HepG2 (cell line): ENCODE measurements at regions not wholly inside any gene's neighbourhood (a gene's known extent, or its start where the extent isn't known, plus 50 kb on each side); places are given as distances from the start of the nearest gene placed in this dataset.

Experiments
- ATAC-seq: fragments of 200-7000 bp; cut with Tn5 transposase; 3 replicates; pipeline ENCODE4 v1.9.1; 2020; ENCODE audit warnings: mild to moderate bottlenecking, moderate library complexity
- BruUV-seq: library from RNA; stranded (reverse); fragments of 400-500 nt; replicated peaks from 2 replicates; lab custom pipeline; 2021; lab: Mats Ljungman, UMichigan
- CTCF ChIA-PET: fragments of 300-600 bp; formaldehyde crosslinking; extraction: SDS; loops from one replicate; lab custom pipeline; 2021; ENCODE audit warnings: low total read pairs, inconsistent platforms, low intra/inter-chr PET ratio; lab: Yijun Ruan, JAX
- POLR2A ChIA-PET: fragments of 350-600 bp; sonication (Branson Sonifier 250); formaldehyde crosslinking; loops from one replicate; lab custom pipeline; 2020; ENCODE audit warnings: antibody characterized with exemption, inconsistent platforms; lab: Yijun Ruan, JAX
- DNase-seq: peaks from one replicate; pipeline ENCODE4 v3.0.0-alpha.2; 2015; ENCODE audit warnings: low spot score
- FAIRE-seq: peaks from 3 replicates; lab custom pipeline; 2011; peaks lifted over from hg19 to GRCh38; lab: Jason Lieb, UNC
- H2AFZ ChIP-seq: one replicate; pipeline ENCODE4 v1.6.1; 2011; ENCODE audit warnings: low read length, inconsistent platforms
- H3K27ac ChIP-seq: fragments of 300-600 bp; 3 replicates; pipeline ENCODE4 v1.8.0; 2011; ENCODE audit warnings: mixed run types, mild to moderate bottlenecking, mixed read lengths, low read length, inconsistent platforms; ENCODE audit not compliant: insufficient read depth; ENCODE audit errors: extremely low read length
- H3K27me3 ChIP-seq, 2 experiments: fragments of 200-600 bp in 1 of 2; 2 replicates in 1 of 2; 3 replicates in 1 of 2; pipeline versions ENCODE4 v1.6.0 to v1.8.0; 2011; ENCODE audit warnings: low read length in 2 of 2, mild to moderate bottlenecking in 2 of 2, moderate library complexity in 2 of 2, inconsistent platforms in 1 of 2; ENCODE audit not compliant: insufficient read depth in 2 of 2, control insufficient read depth in 1 of 2
- H3K36me3 ChIP-seq, 2 experiments: fragments of 200-600 bp in 1 of 2; replicated peaks in 1 of 2; 2 replicates in 1 of 2; 3 replicates in 1 of 2; pipeline versions ENCODE4 v1.5.1 to v1.8.0; 2011; ENCODE audit warnings: low read length in 2 of 2, inconsistent platforms in 1 of 2; ENCODE audit not compliant: insufficient read depth in 2 of 2, control insufficient read depth in 1 of 2
- H3K4me1 ChIP-seq: 2 replicates; pipeline ENCODE4 v1.5.1; 2012; ENCODE audit warnings: low read length, inconsistent platforms; ENCODE audit not compliant: insufficient read depth
- H3K4me2 ChIP-seq: 2 replicates; pipeline ENCODE4 v1.6.0; 2011; ENCODE audit warnings: low read depth, low read length, inconsistent platforms
- H3K4me3 ChIP-seq, 3 experiments: fragments of 200-600 bp in 1 of 3; sonication (generic), shearing (Covaris generic) in 1 of 3; replicated peaks in 1 of 3; 2 replicates each; pipeline ENCODE4 v1.5.1; 2011 to 2016; ENCODE audit warnings: low read length in 3 of 3, inconsistent platforms in 2 of 3, low read depth in 2 of 3, mild to moderate bottlenecking in 2 of 3, control low read depth in 1 of 3, mixed read lengths in 1 of 3; ENCODE audit not compliant: insufficient read depth in 1 of 3
- H3K79me2 ChIP-seq: one replicate; pipeline ENCODE4 v1.6.1; 2011; ENCODE audit warnings: low read length, inconsistent platforms; ENCODE audit not compliant: insufficient read depth
- H3K9ac ChIP-seq: 2 replicates; pipeline ENCODE4 v1.6.0; 2011; ENCODE audit warnings: mild to moderate bottlenecking, low read depth, low read length, inconsistent platforms; ENCODE audit not compliant: insufficient read depth
- H3K9me3 ChIP-seq: 2 replicates; pipeline ENCODE4 v1.5.1; 2012; ENCODE audit warnings: mild to moderate bottlenecking, low read length
- H4K20me1 ChIP-seq: 2 replicates; pipeline ENCODE4 v1.6.0; 2011; ENCODE audit warnings: inconsistent platforms, mild to moderate bottlenecking, low read length, moderate library complexity; ENCODE audit not compliant: insufficient read depth
- E2F2 ChIP-seq: sonication (generic); formaldehyde crosslinking; IDR thresholded peaks from 2 replicates; pipeline ENCODE4 v1.4.0; 2020; ENCODE audit warnings: missing genetic modification reagents, borderline replicate concordance
- MED8 ChIP-seq: sonication (generic); formaldehyde crosslinking; IDR thresholded peaks from 2 replicates; pipeline ENCODE4 v1.8.1; 2023; ENCODE audit warnings: mild to moderate bottlenecking, missing genetic modification reagents; ENCODE audit not compliant: insufficient replicate concordance
- NFKB2 ChIP-seq: sonication (generic); formaldehyde crosslinking; IDR thresholded peaks from 2 replicates; pipeline ENCODE4 v1.4.0; 2020; ENCODE audit warnings: missing genetic modification reagents, borderline replicate concordance
- RBAK ChIP-seq: sonication (generic); formaldehyde crosslinking; IDR thresholded peaks from 2 replicates; pipeline ENCODE4 v1.5.1; 2020; ENCODE audit warnings: mild to moderate bottlenecking, missing genetic modification reagents
- SNAPC2 ChIP-seq: sonication (generic); formaldehyde crosslinking; IDR thresholded peaks from 2 replicates; pipeline ENCODE4 v1.8.1; 2022; ENCODE audit warnings: mild to moderate bottlenecking, missing genetic modification reagents
- SRY ChIP-seq: sonication (generic); formaldehyde crosslinking; IDR thresholded peaks from 2 replicates; pipeline ENCODE4 v1.8.0; 2022; ENCODE audit warnings: mild to moderate bottlenecking, missing genetic modification reagents
- ZNF441 ChIP-seq: sonication (generic); formaldehyde crosslinking; IDR thresholded peaks from 2 replicates; pipeline ENCODE4 v1.7.0; 2021; ENCODE audit warnings: missing genetic modification reagents, borderline replicate concordance
- ZNF678 ChIP-seq: sonication (generic); formaldehyde crosslinking; IDR thresholded peaks from 2 replicates; pipeline ENCODE4 v1.4.0; 2020; ENCODE audit warnings: mild to moderate bottlenecking, missing genetic modification reagents
- WGBS: methylation state at CpG from one replicate; pipeline ENCODE4 v1.1.6; 2017; ENCODE audit warnings: low lambda C conversion rate; 5-methylcytosine and 5-hydroxymethylcytosine counted together
- in situ Hi-C: cut with HindIII; loops from 2 replicates; pipeline ENCODE4 v1.10.0; 2017; ENCODE audit warnings: low pct_unique_long_range_greater_than_20kb; ENCODE audit not compliant: extremely low pct_ligation_motif_present
- intact Hi-C: fragments of 100-400 bp; cut with micrococcal nuclease; formaldehyde crosslinking; loops from one replicate; pipeline ENCODE4 v1.10.0; 2022; ENCODE audit not compliant: unreplicated experiment
- TF ChIP-seq, protein P1 (sequence below): sonication (generic); formaldehyde crosslinking; IDR thresholded peaks from 2 replicates; pipeline ENCODE4 v1.4.0; 2020; ENCODE audit warnings: mild to moderate bottlenecking, missing genetic modification reagents
- TF ChIP-seq, protein P2 (sequence below): sonication (generic); formaldehyde crosslinking; conservative IDR thresholded peaks from 2 replicates; pipeline ENCODE4 v1.5.0; 2020; ENCODE audit warnings: missing genetic modification reagents

DNA sequence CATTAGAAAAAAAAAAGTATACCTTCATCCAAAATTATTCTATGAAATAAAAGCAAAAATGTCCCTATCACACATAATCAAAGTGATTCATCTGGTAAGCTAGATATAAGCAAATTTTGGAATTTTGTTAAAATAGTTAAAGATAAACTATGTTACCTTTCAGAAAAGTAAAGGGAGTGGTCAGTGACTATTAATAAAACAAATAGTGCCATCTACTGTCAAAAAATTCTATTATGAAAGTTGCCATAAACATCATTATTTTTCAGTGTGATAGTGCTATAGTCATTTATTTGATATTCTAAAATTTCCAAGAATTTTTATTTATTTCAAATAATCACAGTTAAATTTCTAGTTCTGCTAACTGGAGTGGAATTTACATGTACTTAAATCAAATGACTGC, 803.7 kb downstream of the KCNT2 start (continued):
- TF ChIP-seq, protein P1, sequence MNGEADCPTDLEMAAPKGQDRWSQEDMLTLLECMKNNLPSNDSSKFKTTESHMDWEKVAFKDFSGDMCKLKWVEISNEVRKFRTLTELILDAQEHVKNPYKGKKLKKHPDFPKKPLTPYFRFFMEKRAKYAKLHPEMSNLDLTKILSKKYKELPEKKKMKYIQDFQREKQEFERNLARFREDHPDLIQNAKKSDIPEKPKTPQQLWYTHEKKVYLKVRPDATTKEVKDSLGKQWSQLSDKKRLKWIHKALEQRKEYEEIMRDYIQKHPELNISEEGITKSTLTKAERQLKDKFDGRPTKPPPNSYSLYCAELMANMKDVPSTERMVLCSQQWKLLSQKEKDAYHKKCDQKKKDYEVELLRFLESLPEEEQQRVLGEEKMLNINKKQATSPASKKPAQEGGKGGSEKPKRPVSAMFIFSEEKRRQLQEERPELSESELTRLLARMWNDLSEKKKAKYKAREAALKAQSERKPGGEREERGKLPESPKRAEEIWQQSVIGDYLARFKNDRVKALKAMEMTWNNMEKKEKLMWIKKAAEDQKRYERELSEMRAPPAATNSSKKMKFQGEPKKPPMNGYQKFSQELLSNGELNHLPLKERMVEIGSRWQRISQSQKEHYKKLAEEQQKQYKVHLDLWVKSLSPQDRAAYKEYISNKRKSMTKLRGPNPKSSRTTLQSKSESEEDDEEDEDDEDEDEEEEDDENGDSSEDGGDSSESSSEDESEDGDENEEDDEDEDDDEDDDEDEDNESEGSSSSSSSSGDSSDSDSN (CRISPR knock-in tag), result no peak
- TF ChIP-seq ZNF441 (CRISPR knock-in tag), result no peak
- TF ChIP-seq NFKB2 (CRISPR knock-in tag), result no peak
- TF ChIP-seq, protein P2, sequence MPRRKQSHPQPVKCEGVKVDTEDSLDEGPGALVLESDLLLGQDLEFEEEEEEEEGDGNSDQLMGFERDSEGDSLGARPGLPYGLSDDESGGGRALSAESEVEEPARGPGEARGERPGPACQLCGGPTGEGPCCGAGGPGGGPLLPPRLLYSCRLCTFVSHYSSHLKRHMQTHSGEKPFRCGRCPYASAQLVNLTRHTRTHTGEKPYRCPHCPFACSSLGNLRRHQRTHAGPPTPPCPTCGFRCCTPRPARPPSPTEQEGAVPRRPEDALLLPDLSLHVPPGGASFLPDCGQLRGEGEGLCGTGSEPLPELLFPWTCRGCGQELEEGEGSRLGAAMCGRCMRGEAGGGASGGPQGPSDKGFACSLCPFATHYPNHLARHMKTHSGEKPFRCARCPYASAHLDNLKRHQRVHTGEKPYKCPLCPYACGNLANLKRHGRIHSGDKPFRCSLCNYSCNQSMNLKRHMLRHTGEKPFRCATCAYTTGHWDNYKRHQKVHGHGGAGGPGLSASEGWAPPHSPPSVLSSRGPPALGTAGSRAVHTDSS (CRISPR knock-in tag), result no peak
- TF ChIP-seq ZNF678 (CRISPR knock-in tag), result no peak

- Histone ChIP-seq H3K27ac (no peak overlapping the region), H3K27me3 (no peaks in the 10 kb centered on the region), H3K9me3 (no peaks in the 10 kb centered on the region), H4K20me1 (no peaks in the 10 kb centered on the region), H3K4me2 (no peak overlapping the region), H3K4me3 (no peak overlapping the region), H3K36me3 (no peaks in the 10 kb centered on the region), H3K79me2 (no peaks in the 10 kb centered on the region), H3K9ac (no peak overlapping the region), H2AFZ (no peak overlapping the region), H3K4me1 (no peaks in the 10 kb centered on the region)
- ChIA-PET CTCF (no interaction called here), POLR2A (no interaction called here)
- intact Hi-C loops (no loop called here), in situ Hi-C loops (no loop called here)
- TF ChIP-seq SRY (CRISPR knock-in tag) (no peak), SNAPC2 (CRISPR knock-in tag) (no peak), MED8 (CRISPR knock-in tag) (no peak), RBAK (CRISPR knock-in tag) (no peak), E2F2 (no peak)
- no TSS peak for BruUV-seq
- ATAC-seq (no peak), FAIRE-seq (no peak), DNase-seq (no peak)
- whole genome bisulfite sequencing, result 2% methylated on average over 4 of the region's 4 CpGs
Observed at GRCh38 chr1:195799016-195799415, 809.2 kb downstream of the KCNT2 start.
